ENCODE measurements at regions not wholly inside any gene's neighbourhood (a gene's known extent, or its start where the extent isn't known, plus 50 kb on each side); places are given as distances from the start of the nearest gene placed in this dataset.
A peak's percentile ranks its signal among the peaks of the same experiment; 100 is the strongest.

DNA sequence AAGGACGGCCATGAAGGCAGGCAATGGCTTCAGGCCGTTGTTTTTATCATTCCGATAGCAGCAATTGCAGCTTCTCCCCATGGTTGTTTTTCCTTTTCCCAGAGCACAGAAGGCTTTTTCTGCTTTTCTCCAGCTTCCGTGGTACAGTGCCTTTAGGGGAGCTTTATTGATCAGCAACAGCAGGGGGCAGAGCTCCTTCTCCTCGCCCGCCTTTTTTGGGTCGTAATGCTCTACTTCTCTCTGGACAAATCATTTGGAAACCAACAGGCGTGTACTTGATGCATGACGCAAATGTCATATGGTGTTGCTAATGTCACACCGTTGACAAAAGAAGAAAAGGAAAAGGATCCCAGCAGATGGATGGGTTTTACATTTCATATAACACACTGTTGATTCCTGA, 79.7 kb upstream of the SNRK start:
- no peak for TF ChIP-seq ZC3H10 (CRISPR knock-in tag; IDR thresholded peaks at IDR 0.05)
- TF ChIP-seq, protein P1, sequence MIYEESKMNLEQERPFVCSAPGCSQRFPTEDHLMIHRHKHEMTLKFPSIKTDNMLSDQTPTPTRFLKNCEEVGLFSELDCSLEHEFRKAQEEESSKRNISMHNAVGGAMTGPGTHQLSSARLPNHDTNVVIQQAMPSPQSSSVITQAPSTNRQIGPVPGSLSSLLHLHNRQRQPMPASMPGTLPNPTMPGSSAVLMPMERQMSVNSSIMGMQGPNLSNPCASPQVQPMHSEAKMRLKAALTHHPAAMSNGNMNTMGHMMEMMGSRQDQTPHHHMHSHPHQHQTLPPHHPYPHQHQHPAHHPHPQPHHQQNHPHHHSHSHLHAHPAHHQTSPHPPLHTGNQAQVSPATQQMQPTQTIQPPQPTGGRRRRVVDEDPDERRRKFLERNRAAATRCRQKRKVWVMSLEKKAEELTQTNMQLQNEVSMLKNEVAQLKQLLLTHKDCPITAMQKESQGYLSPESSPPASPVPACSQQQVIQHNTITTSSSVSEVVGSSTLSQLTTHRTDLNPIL (CRISPR knock-in tag; IDR thresholded peaks at IDR 0.05; ENCODE audit: low read depth), result no peak
- TF ChIP-seq ZNF565 (CRISPR knock-in tag; conservative IDR thresholded peaks at IDR 0.05; ENCODE audit: low read depth), result no peak
- no peak for TF ChIP-seq PPARA (CRISPR knock-in tag; IDR thresholded peaks at IDR 0.05; ENCODE audit: borderline replicate concordance)
- TF ChIP-seq ZFP3 (CRISPR knock-in tag; IDR thresholded peaks at IDR 0.05), result no peak
- TF ChIP-seq, protein P2, sequence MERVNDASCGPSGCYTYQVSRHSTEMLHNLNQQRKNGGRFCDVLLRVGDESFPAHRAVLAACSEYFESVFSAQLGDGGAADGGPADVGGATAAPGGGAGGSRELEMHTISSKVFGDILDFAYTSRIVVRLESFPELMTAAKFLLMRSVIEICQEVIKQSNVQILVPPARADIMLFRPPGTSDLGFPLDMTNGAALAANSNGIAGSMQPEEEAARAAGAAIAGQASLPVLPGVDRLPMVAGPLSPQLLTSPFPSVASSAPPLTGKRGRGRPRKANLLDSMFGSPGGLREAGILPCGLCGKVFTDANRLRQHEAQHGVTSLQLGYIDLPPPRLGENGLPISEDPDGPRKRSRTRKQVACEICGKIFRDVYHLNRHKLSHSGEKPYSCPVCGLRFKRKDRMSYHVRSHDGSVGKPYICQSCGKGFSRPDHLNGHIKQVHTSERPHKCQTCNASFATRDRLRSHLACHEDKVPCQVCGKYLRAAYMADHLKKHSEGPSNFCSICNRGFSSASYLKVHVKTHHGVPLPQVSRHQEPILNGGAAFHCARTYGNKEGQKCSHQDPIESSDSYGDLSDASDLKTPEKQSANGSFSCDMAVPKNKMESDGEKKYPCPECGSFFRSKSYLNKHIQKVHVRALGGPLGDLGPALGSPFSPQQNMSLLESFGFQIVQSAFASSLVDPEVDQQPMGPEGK (CRISPR knock-in tag; IDR thresholded peaks at IDR 0.05; ENCODE audit: borderline replicate concordance), result no peak
- ATAC-seq, result no peak

- no peak for ATAC-seq
- no peak for TF ChIP-seq TSHZ2 (CRISPR knock-in tag; IDR thresholded peaks at IDR 0.05)
- no peak for TF ChIP-seq ARNTL (CRISPR knock-in tag; IDR thresholded peaks at IDR 0.05; ENCODE audit: borderline replicate concordance, low read depth)
- no peak for TF ChIP-seq ZNF70 (CRISPR knock-in tag; IDR thresholded peaks at IDR 0.05)
- no peak for TF ChIP-seq PPARA (CRISPR knock-in tag; IDR thresholded peaks at IDR 0.05; ENCODE audit: borderline replicate concordance)
- TF ChIP-seq SNAI2 (CRISPR knock-in tag; IDR thresholded peaks at IDR 0.05), result no peak
Observed at GRCh38 chr3:43206105-43206504, 80.2 kb upstream of the SNRK start.

- ATAC-seq, result peak; percentile 81
- no peak for TF ChIP-seq RARB (CRISPR knock-in tag; IDR thresholded peaks at IDR 0.05)
- TF ChIP-seq CSDC2 (CRISPR knock-in tag; IDR thresholded peaks at IDR 0.05), result 0 out of 2 replicates have a peak, but pooled peaks have one; percentile 33
- no peak for TF ChIP-seq PPARA (CRISPR knock-in tag; IDR thresholded peaks at IDR 0.05; ENCODE audit: borderline replicate concordance)
- TF ChIP-seq, protein P2 (CRISPR knock-in tag; IDR thresholded peaks at IDR 0.05; ENCODE audit: borderline replicate concordance), result peak; percentile 91
- no peak; the same call in 1 of the 2 replicates for TF ChIP-seq ZNF8 (CRISPR knock-in tag; IDR thresholded peaks at IDR 0.05)
- TF ChIP-seq TCF4 (CRISPR knock-in tag; IDR thresholded peaks at IDR 0.05; ENCODE audit: borderline replicate concordance), result peak; percentile 96
- no peak for TF ChIP-seq BACH2 (CRISPR knock-in tag; IDR thresholded peaks at IDR 0.05; ENCODE audit: borderline replicate concordance)
- no peak for TF ChIP-seq POU6F1 (CRISPR knock-in tag; IDR thresholded peaks at IDR 0.05; ENCODE audit: borderline replicate concordance, low read depth)
- no peak for TF ChIP-seq ZC3H10 (CRISPR knock-in tag; IDR thresholded peaks at IDR 0.05)
- peak; percentile 98 for TF ChIP-seq TSHZ2 (CRISPR knock-in tag; IDR thresholded peaks at IDR 0.05)
- peak; percentile 86 for TF ChIP-seq ISL1 (CRISPR knock-in tag; IDR thresholded peaks at IDR 0.05)
- TF ChIP-seq GLIS3 (CRISPR knock-in tag; IDR thresholded peaks at IDR 0.05), result peak; percentile 73; the same call in 1 of the 2 replicates
- TF ChIP-seq ESRRG (CRISPR knock-in tag; IDR thresholded peaks at IDR 0.05), result peak; percentile 86; the same call in 1 of the 2 replicates
- TF ChIP-seq, protein P1 (CRISPR knock-in tag; IDR thresholded peaks at IDR 0.05; ENCODE audit: low read depth), result 0 out of 2 replicates have a peak, but pooled peaks have one; percentile 57
- no peak for TF ChIP-seq ZFP30 (CRISPR knock-in tag; IDR thresholded peaks at IDR 0.05)
- no peak for TF ChIP-seq OSR1 (CRISPR knock-in tag; IDR thresholded peaks at IDR 0.05)
- no peak for TF ChIP-seq ZNF565 (CRISPR knock-in tag; conservative IDR thresholded peaks at IDR 0.05; ENCODE audit: low read depth)
- no peak for TF ChIP-seq TOX (CRISPR knock-in tag; IDR thresholded peaks at IDR 0.05; ENCODE audit: borderline replicate concordance)
- 0 out of 2 replicates have a peak, but pooled peaks have one; percentile 14 for TF ChIP-seq SNAI2 (CRISPR knock-in tag; IDR thresholded peaks at IDR 0.05)
- TF ChIP-seq ZNF70 (CRISPR knock-in tag; IDR thresholded peaks at IDR 0.05), result no peak
- peak; percentile 52; the same call in 1 of the 2 replicates for TF ChIP-seq ZFP3 (CRISPR knock-in tag; IDR thresholded peaks at IDR 0.05)
Observed at GRCh38 chr3:43203022-43203421, 83.3 kb upstream of the SNRK start.
